ENCODE measurements at regions not wholly inside any gene's neighbourhood (a gene's known extent, or its start where the extent isn't known, plus 50 kb on each side); places are given as distances from the start of the nearest gene placed in this dataset.
"Not testable (repeated sequence)": the region's sequence is repeated elsewhere in the genome, so short reads cannot be mapped to it uniquely, and the experiment has no call there.

- in situ Hi-C loops (cut with HindIII; ENCODE audit: low sequenced_read_pairs): no loop called here
- no peak for TF ChIP-seq CTCF (IDR thresholded peaks at IDR 0.05; ENCODE audit: low read depth, low read length)
These were observed 51.3 kb upstream of the SUB1 start for GRCh38 chr5:32534041-32534440.

GRCh38 chr5:32531885-32532520, 53.4 kb upstream of the SUB1 start:
- H3K4me3 ChIP-seq (ENCODE audit: low read depth, low read length): peak overlapping the region; percentile 22
- peak; percentile 60 for DNase-seq (ENCODE audit: low read depth, low spot score)
- in situ Hi-C loops (cut with HindIII; ENCODE audit: low sequenced_read_pairs): no loop called here
- TF ChIP-seq CTCF (IDR thresholded peaks at IDR 0.05; ENCODE audit: low read depth, low read length): no peak

More at GRCh38 chr5:32534041-32534440, 51.3 kb upstream of the SUB1 start:
- H3K4me3 ChIP-seq (ENCODE audit: low read depth, low read length): no peak overlapping the region
- DNase-seq (ENCODE audit: low read depth, low spot score): no peak

DNA sequence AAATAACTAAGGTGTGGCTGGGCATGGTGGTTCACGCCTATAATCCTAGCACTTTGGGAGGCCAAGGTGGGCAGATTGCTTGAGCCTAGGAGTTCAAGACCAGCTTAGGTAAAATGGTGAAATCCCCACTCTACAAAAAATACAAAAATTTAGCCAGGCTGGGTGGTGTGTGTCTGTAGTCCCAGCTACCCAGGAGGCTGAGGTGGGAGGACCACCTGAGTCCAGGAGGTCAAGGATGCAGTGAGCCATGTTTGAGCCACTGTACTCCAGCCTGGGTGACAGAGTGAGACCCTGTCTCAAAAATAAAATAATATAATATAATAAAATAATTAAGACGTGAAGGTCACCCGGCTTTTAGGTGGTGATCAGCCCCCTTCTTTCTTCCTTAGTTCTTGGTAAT, 58.0 kb upstream of the SUB1 start:
- DNase-seq (ENCODE audit: low read depth, low spot score); H3K4me3 ChIP-seq (ENCODE audit: low read depth, low read length); in situ Hi-C loops (cut with HindIII; ENCODE audit: low sequenced_read_pairs): not testable (repeated sequence)

- in situ Hi-C loops (cut with HindIII; ENCODE audit: low sequenced_read_pairs): no loop called here
- H3K4me3 ChIP-seq (ENCODE audit: low read depth, low read length): no peak overlapping the region
- TF ChIP-seq CTCF (IDR thresholded peaks at IDR 0.05; ENCODE audit: low read depth, low read length): no peak
- no peak for DNase-seq (ENCODE audit: low read depth, low spot score)
These were observed 58.5 kb upstream of the SUB1 start for GRCh38 chr5:32526810-32527209.

GRCh38 chr5:32523625-32524024, 61.7 kb upstream of the SUB1 start:
- TF ChIP-seq CTCF (IDR thresholded peaks at IDR 0.05; ENCODE audit: low read depth, low read length): no peak
- in situ Hi-C loops (cut with HindIII; ENCODE audit: low sequenced_read_pairs): no loop called here
- H3K4me3 ChIP-seq (ENCODE audit: low read depth, low read length): no peak overlapping the region
- no peak for DNase-seq (ENCODE audit: low read depth, low spot score)

- TF ChIP-seq CTCF (IDR thresholded peaks at IDR 0.05; ENCODE audit: low read depth, low read length): no peak
- in situ Hi-C loops (cut with HindIII; ENCODE audit: low sequenced_read_pairs): no loop called here
- no peak overlapping the region for H3K4me3 ChIP-seq (ENCODE audit: low read depth, low read length)
- peak; percentile 84 for DNase-seq (ENCODE audit: low read depth, low spot score)
These were observed 62.8 kb upstream of the SUB1 start for GRCh38 chr5:32522429-32523143.

DNA sequence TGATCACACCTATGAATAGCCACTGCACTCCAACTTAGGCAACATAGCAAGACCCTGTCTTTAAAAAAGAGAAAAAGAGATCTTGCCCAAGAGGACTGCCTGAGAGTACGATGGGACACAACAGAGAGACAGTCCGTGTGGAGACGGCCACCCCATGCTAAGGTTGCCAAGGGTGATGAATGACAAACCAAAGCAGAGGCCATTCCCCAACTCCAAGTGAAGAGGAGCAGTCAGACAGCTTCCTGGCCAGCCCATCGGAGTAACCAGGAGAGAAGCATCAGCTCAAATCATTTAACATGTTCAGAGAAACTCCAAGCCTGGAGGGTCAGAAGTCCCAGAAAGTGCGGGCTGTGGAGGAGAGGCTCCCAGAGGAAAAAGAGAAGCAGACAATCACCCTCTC, 63.9 kb upstream of the SUB1 start:
- H3K4me3 ChIP-seq (ENCODE audit: low read depth, low read length): no peak overlapping the region
- no peak for TF ChIP-seq CTCF (IDR thresholded peaks at IDR 0.05; ENCODE audit: low read depth, low read length)
- DNase-seq (ENCODE audit: low read depth, low spot score): no peak
- in situ Hi-C loops (cut with HindIII; ENCODE audit: low sequenced_read_pairs): no loop called here

Data from astrocyte of the spinal cord (primary cell).